A673 (cell line): ENCODE measurements at regions not wholly inside any gene's neighbourhood (a gene's known extent, or its start where the extent isn't known, plus 50 kb on each side); places are given as distances from the start of the nearest gene placed in this dataset.

ENCODE experiments used
- BruUV-seq: library from RNA; stranded (reverse); fragments of 400-500 nt; replicated peaks from 2 replicates; lab custom pipeline; 2021; lab: Mats Ljungman, UMichigan
- CTCF ChIA-PET: fragments of 300-600 bp; sonication (Branson Sonifier 250); formaldehyde crosslinking; loops from one replicate; lab custom pipeline; 2022; ENCODE audit warnings: antibody characterized with exemption; lab: Charles Lee
- POLR2A ChIA-PET: fragments of 300-600 bp; sonication (Branson Sonifier 250); formaldehyde crosslinking; loops from one replicate; lab custom pipeline; 2022; ENCODE audit warnings: antibody characterized with exemption; ENCODE audit not compliant: low non-redundant PET; lab: Charles Lee
- DNase-seq: peaks from one replicate; pipeline ENCODE4 v3.0.0-alpha.2; 2015; ENCODE audit warnings: low spot score
- H3K27ac ChIP-seq: fragments of 200-600 bp; sonication (generic); 2 replicates; pipeline ENCODE4 v1.5.1; 2016; ENCODE audit warnings: mixed run types, low read depth, mild to moderate bottlenecking, mixed read lengths, antibody characterized with exemption, low read length; ENCODE audit not compliant: poor library complexity, severe bottlenecking
- H3K27me3 ChIP-seq: fragments of 200-600 bp; sonication (generic); replicated peaks from 2 replicates; pipeline ENCODE4 v1.6.1; 2017; ENCODE audit warnings: mixed run types, low read depth, mild to moderate bottlenecking, mixed read lengths, antibody characterized with exemption, low read length; ENCODE audit not compliant: insufficient read depth, poor library complexity
- H3K36me3 ChIP-seq: fragments of 200-600 bp; sonication (generic); 2 replicates; pipeline ENCODE4 v1.6.1; 2016; ENCODE audit warnings: mixed run types, mild to moderate bottlenecking, mixed read lengths, antibody characterized with exemption, low read length; ENCODE audit not compliant: insufficient read depth, poor library complexity, severe bottlenecking
- H3K4me1 ChIP-seq: fragments of 200-600 bp; sonication (generic); 2 replicates; pipeline ENCODE4 v1.6.1; 2017; ENCODE audit warnings: mixed run types, mild to moderate bottlenecking, mixed read lengths, antibody characterized with exemption, low read length; ENCODE audit not compliant: insufficient read depth, poor library complexity, severe bottlenecking
- H3K4me3 ChIP-seq: fragments of 200-600 bp; sonication (generic); 2 replicates; pipeline ENCODE4 v1.5.1; 2016; ENCODE audit warnings: low read depth, mixed run types, mild to moderate bottlenecking, mixed read lengths, low read length; ENCODE audit not compliant: poor library complexity, severe bottlenecking
- H3K9me3 ChIP-seq: fragments of 200-600 bp; sonication (generic); 2 replicates; pipeline ENCODE4 v1.6.1; 2016; ENCODE audit warnings: mixed run types, low read depth, mild to moderate bottlenecking, mixed read lengths, antibody characterized with exemption, low read length; ENCODE audit not compliant: poor library complexity, severe bottlenecking
- EZH2 ChIP-seq: fragments of 200-600 bp; sonication (generic); IDR thresholded peaks from 2 replicates; pipeline ENCODE4 v1.6.1; 2017; ENCODE audit warnings: borderline replicate concordance, low read depth, mild to moderate bottlenecking, mixed read lengths, antibody characterized with exemption, low read length; ENCODE audit not compliant: poor library complexity, severe bottlenecking
- intact Hi-C: fragments of 100-400 bp; cut with micrococcal nuclease; formaldehyde crosslinking; loops from one replicate; pipeline ENCODE4 v1.10.0; 2022; ENCODE audit not compliant: unreplicated experiment
- TF ChIP-seq, protein P1 (sequence below): fragments of 300-800, 200-600 bp; sonication (generic); conservative IDR thresholded peaks from 2 replicates; pipeline ENCODE4 v1.5.1; 2017; ENCODE audit warnings: low read depth, mild to moderate bottlenecking, antibody characterized with exemption, low read length, moderate library complexity, mixed read lengths

DNA sequence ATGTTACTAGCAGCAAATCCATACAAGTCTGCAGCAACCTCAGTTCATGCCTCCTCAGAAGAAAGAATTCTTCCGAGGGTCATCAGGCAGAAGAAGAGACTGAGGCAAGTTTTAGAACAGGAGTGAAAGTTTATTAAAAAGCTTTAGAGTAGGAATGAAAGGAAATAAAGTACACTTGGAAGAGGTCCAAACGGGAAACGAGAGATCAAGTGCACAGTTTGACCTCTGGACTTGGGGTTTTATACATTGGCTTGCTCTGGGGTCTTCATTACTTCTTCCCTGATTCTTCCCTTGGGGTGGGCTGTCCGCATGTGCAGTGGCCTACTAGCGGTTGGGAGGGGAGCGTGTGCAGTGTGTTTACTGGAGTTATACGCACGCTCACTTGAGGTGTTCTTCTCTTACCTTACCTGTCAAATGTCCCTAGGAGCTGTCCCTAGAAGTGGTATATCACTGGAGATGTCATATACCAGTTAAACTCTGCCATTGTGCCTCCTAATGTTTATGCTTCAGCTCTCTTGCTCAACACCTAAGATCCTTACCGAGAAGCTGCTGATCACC, 372.8 kb upstream of the KITLG start:
- no peak for TF ChIP-seq EZH2
- TF ChIP-seq, protein P1, sequence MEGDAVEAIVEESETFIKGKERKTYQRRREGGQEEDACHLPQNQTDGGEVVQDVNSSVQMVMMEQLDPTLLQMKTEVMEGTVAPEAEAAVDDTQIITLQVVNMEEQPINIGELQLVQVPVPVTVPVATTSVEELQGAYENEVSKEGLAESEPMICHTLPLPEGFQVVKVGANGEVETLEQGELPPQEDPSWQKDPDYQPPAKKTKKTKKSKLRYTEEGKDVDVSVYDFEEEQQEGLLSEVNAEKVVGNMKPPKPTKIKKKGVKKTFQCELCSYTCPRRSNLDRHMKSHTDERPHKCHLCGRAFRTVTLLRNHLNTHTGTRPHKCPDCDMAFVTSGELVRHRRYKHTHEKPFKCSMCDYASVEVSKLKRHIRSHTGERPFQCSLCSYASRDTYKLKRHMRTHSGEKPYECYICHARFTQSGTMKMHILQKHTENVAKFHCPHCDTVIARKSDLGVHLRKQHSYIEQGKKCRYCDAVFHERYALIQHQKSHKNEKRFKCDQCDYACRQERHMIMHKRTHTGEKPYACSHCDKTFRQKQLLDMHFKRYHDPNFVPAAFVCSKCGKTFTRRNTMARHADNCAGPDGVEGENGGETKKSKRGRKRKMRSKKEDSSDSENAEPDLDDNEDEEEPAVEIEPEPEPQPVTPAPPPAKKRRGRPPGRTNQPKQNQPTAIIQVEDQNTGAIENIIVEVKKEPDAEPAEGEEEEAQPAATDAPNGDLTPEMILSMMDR = no peak
- Histone ChIP-seq H3K9me3 (no peaks in the 10 kb centered on the region), H3K27me3 (no peaks in the 10 kb centered on the region), H3K4me1 (no peaks in the 10 kb centered on the region), H3K27ac (no peak overlapping the region), H3K4me3 (no peak overlapping the region), H3K36me3 (no peaks in the 10 kb centered on the region)
- DNase-seq = no peak
- BruUV-seq = no TSS peak
- intact Hi-C loops = no loop called here
- ChIA-PET POLR2A (no interaction called here), CTCF (no interaction called here)

DNA sequence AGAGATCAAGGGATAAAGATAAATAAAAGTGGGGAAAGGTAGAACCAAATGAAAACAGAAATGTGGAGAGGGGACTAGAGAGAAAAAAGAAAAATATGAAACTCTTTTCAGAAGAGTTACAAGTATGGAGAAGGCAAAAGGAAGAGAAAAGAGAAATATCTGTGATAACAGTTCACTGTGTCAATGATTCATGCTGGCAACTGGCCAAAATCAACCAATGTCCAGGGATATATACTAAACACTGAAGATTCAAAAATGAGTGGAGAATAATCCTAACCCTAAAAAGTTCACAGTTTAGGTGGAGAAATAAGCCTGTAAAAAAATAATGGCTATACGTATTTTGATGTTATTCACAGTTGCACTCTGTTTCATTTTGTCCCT, 372.3 kb upstream of the KITLG start:
- POLR2A ChIA-PET = no interaction called here
- no peaks in the 10 kb centered on the region for H3K9me3 ChIP-seq
- no peak overlapping the region for H3K4me3 ChIP-seq
- H3K4me1 ChIP-seq = no peaks in the 10 kb centered on the region
- BruUV-seq = no TSS peak
- CTCF ChIA-PET = no interaction called here
- H3K27ac ChIP-seq = no peak overlapping the region
- intact Hi-C loops = no loop called here
- no peaks in the 10 kb centered on the region for H3K36me3 ChIP-seq
- no peak for DNase-seq
- no peaks in the 10 kb centered on the region for H3K27me3 ChIP-seq
- TF ChIP-seq, protein P1 = no peak
- TF ChIP-seq EZH2 = no peak

DNA sequence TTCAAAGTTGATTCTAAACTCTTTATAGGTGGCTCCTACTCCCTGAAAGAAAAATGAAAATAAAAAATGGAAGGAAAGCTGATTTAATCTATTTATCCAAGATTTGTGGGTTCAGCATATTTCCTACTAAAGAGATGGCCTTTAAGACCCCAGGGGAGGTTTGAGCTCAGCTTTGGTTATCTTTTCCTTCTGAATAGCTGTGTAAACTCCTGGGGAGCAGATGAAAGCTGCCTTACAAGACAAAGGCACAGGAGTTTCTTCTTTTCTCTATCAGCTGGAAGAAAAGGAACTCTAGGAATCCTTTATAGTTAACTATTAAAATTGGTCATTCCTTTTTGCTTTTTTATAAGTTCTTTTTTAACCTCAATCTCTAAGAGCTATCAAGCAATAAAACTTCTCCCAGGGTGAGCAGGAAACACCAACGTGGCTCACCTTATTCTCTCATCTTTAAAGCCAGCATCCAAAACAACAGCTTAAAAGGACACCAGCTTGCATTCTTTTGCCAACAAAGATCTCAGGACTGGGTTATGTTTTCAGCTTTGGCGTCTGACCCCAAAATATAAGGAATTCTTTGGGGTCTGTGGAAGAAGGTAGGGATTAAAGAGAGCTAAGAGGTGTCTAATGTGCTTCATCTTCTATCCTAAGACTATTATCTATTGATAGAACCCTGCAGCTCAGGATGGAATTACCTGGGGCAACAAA, 371.7 kb upstream of the KITLG start:
- H3K4me3 ChIP-seq = no peak overlapping the region
- no peaks in the 10 kb centered on the region for H3K27me3 ChIP-seq
- no peaks in the 10 kb centered on the region for H3K9me3 ChIP-seq
- intact Hi-C loops = no loop called here
- ChIA-PET CTCF (no interaction called here), POLR2A (no interaction called here)
- H3K27ac ChIP-seq = no peak overlapping the region
- BruUV-seq = no TSS peak
- no peak for TF ChIP-seq EZH2
- TF ChIP-seq, protein P1 = no peak
- DNase-seq = no peak
- no peaks in the 10 kb centered on the region for H3K4me1 ChIP-seq
- no peaks in the 10 kb centered on the region for H3K36me3 ChIP-seq
